Aorta (tissue), 5 donors: ENCODE measurements at regions not wholly inside any gene's neighbourhood (a gene's known extent, or its start where the extent isn't known, plus 50 kb on each side); places are given as distances from the start of the nearest gene placed in this dataset.
"Not testable (repeated sequence)": the region's sequence is repeated elsewhere in the genome, so short reads cannot be mapped to it uniquely, and the experiment has no call there.

ENCODE experiments used
- ATAC-seq: fragments of 200-7000 bp; cut with Tn5 transposase; one replicate; pipeline ENCODE4 v1.9.1; 2022; ENCODE audit warnings: moderate library complexity; ENCODE audit not compliant: low FRiP score
- DNase-seq, 2 donors: peaks; one replicate each; pipeline ENCODE4 v3.0.0-alpha.2; 2020
- H3K27ac ChIP-seq, 2 donors: one replicate each; pipeline ENCODE4 v1.5.1; 2013; ENCODE audit warnings: low read length in 2 of 2, mild to moderate bottlenecking in 2 of 2, moderate library complexity in 2 of 2, control low read depth in 1 of 2, inconsistent platforms in 1 of 2, low read depth in 1 of 2
- H3K27me3 ChIP-seq, 2 donors: one replicate each; pipeline ENCODE4 v1.6.1; 2013; ENCODE audit warnings: control low read depth in 1 of 2, low read length in 1 of 2, mild to moderate bottlenecking in 1 of 2, moderate library complexity in 1 of 2; ENCODE audit not compliant: insufficient read depth in 2 of 2, control insufficient read depth in 1 of 2
- H3K36me3 ChIP-seq, 2 donors: one replicate each; pipeline ENCODE4 v1.6.1; 2013; ENCODE audit warnings: control low read depth in 1 of 2, low read length in 1 of 2, mild to moderate bottlenecking in 1 of 2; ENCODE audit not compliant: insufficient read depth in 2 of 2, control insufficient read depth in 1 of 2
- H3K4me1 ChIP-seq, 2 donors: one replicate each; pipeline ENCODE4 v1.6.1; 2013; ENCODE audit warnings: low read length in 2 of 2, control low read depth in 1 of 2, mild to moderate bottlenecking in 1 of 2, moderate library complexity in 1 of 2; ENCODE audit not compliant: insufficient read depth in 2 of 2, control insufficient read depth in 1 of 2
- H3K4me3 ChIP-seq, 2 donors: one replicate each; pipeline ENCODE4 v1.5.1; 2013; ENCODE audit warnings: low read length in 2 of 2, control low read depth in 1 of 2, mild to moderate bottlenecking in 1 of 2
- H3K9me3 ChIP-seq: one replicate; pipeline ENCODE4 v1.6.1; 2013; ENCODE audit warnings: mild to moderate bottlenecking, low read length; ENCODE audit not compliant: control insufficient read depth
- WGBS, 2 donors: extraction: QIAGEN DNeasy Blood & Tissue Kit; methylation state at CpG; one replicate each; pipeline ENCODE4 v1.1.7; 2013; 5-methylcytosine and 5-hydroxymethylcytosine counted together
- intact Hi-C, 2 donors: fragments of 100-400 bp; cut with DNase I; formaldehyde crosslinking; loops; one replicate each; pipeline versions ENCODE4 v1.14.2 to v1.15.0; 2022
- donor health status: healthy with polysubstance abuse.
- donor health status: Bipolar disorder and iron deficiency.
- donor health status: DM: no; HTN: no; CAD: no.
- donor health status: DM: no; HTN: no; CAD: no.
- donor health status: DM: yes; HTN: yes; CAD: no.

DNA sequence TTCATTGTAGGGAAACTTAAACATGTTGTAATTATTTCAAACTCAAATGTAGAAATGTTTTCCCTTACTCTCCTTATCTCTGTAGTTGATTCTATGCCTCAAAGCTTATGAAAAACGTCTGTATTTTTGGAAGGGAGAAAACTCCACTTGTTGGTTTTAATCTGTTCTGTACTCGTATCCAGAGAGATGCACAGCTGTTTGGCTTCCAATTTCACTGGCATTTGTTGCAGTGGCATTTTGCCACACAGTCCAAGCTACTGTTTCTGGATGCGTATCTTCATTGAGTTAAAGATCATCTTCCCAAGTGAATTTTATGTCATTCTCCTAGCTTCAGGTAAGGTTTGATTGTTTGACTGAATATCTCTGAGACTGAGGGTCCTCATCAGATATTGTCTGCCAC is 481.4 kb downstream of the TRHDE start:
- Histone ChIP-seq H3K4me3 (no peak overlapping the region), H3K9me3 (peaks cover 8% of the 10 kb centered on the region), H3K36me3 (no peaks in the 10 kb centered on the region), H3K27ac (no peak overlapping the region), H3K27me3 (no peaks in the 10 kb centered on the region), H3K4me1 (no peaks in the 10 kb centered on the region)
- 12 to 19% methylated on average over 3 of the region's 3 CpGs for WGBS, 2 donors
- ATAC-seq: no peak
- DNase-seq: no peak
- intact Hi-C loops: no loop called here

DNA sequence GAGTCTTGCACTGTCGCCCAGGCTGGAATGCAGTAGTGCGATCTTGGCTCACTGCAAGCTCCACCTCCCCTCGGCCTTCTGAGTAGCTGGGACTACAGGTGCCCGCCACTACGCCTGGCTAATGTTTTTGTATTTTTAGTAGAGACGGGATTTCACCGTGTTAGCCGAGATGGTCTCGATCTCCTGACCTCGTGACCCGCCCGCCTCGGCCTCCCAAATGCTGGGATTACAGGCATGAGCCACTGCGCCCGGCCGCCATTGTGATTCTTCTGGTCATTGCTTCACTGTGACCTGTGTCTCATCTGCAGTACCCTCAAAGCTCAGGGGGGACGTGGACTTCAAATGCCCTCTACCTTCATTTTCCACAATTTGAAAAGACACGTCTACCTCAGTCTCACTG is 481.9 kb downstream of the TRHDE start:
- H3K27ac ChIP-seq, H3K9me3 ChIP-seq, ATAC-seq, H3K27me3 ChIP-seq, H3K4me1 ChIP-seq, DNase-seq, intact Hi-C loops, H3K36me3 ChIP-seq, H3K4me3 ChIP-seq: not testable (repeated sequence)
- 87 to 91% methylated on average over 18 of the region's 18 CpGs for WGBS, 2 donors

DNA sequence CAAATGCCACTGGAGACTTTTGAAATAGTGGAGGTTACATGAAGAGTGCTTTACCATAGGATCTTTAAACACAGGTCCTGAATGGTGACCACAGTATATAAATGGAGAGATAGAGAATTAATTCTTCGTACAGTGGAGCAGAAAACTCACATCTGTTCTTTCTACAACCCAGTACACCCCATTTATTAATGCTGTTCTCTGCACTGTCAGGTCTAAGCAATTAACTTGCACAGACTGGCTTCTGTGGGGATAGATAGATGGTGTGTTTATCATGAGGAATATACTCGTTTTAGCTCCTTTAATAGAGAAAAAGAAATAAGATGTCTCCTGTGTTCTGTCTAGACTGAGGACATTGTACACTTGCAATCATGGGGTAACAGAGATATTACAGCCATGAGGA is 494.3 kb downstream of the TRHDE start:
- Histone ChIP-seq H3K36me3 (no peaks in the 10 kb centered on the region), H3K9me3 (no peaks in the 10 kb centered on the region), H3K4me3 (no peak overlapping the region), H3K27ac (no peak overlapping the region), H3K27me3 (no peaks in the 10 kb centered on the region), H3K4me1 (no peaks in the 10 kb centered on the region)
- intact Hi-C loops: no loop called here
- 58 to 67% methylated on average over 2 of the region's 2 CpGs for WGBS, 2 donors
- ATAC-seq (no peak), DNase-seq (no peak)

DNA sequence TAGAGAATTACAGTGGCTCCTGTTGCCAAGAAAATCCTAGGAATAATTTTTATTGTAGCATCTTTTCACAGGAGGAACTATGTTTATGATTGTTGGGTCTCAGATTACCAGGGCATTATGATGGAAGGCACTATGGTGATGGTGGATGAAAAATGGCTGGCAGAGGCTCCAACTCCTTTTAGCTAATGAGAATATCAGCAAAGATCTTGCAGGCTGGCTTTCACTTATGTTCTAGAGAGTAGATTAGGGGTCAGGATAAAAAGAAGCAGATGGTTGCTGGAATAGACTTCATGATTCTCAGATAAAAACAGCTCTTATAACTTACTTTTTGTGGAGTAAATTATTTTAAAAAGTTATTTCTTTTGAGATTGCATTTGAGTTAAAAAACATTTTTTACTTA is 501.9 kb downstream of the TRHDE start:
- no peaks in the 10 kb centered on the region for H3K27me3 ChIP-seq
- H3K4me3 ChIP-seq: no peak overlapping the region
- H3K36me3 ChIP-seq: no peaks in the 10 kb centered on the region
- H3K4me1 ChIP-seq: no peaks in the 10 kb centered on the region
- DNase-seq (no peak), ATAC-seq (no peak)
- H3K27ac ChIP-seq: no peak overlapping the region
- H3K9me3 ChIP-seq: no peaks in the 10 kb centered on the region
- intact Hi-C loops: no loop called here

DNA sequence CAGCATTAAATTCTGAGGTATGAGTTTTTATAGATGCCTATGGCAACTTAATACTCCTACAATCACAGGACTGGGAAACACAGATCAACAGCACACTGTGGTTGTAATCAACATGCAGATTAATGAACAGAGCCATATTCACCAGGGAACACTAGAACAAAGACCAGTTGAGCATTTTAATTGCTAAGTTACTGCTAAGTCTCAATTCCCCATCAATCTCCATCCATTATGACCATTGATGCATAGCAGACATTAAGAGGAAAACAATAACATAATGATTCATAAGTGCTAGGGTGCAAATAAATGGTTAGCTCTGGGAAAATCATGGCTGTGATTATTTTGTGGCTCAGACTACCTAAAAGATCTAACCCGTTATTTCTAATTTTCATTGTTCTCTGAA is 505.6 kb downstream of the TRHDE start:
- H3K4me3 ChIP-seq: no peak overlapping the region
- intact Hi-C loops: no loop called here
- no peaks in the 10 kb centered on the region for H3K27me3 ChIP-seq
- no peak for ATAC-seq
- H3K36me3 ChIP-seq: no peaks in the 10 kb centered on the region
- H3K9me3 ChIP-seq: no peaks in the 10 kb centered on the region
- DNase-seq: no peak
- 75 to 87% methylated on average over 1 of the region's 1 CpG for WGBS, 2 donors
- H3K27ac ChIP-seq: no peak overlapping the region
- H3K4me1 ChIP-seq: no peaks in the 10 kb centered on the region

DNA sequence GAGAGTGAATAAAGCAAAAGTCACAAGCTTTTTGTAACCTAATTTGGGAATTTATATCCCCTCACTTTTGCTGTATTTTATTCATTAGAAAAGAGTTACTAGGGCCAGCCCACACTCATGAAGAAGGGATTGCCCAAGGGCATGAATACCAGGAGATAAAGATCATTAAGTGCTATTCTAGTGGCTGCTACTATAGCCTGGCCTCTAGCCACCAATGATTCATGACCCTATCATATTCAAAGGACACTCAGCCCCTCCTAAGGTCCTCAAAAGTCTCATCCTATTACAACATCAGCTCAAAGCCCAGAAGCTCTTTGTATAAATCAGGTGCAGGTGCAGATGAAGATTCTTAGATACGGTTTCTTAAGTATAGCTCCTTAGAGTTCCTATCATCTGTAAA is 518.1 kb downstream of the TRHDE start:
- H3K36me3 ChIP-seq: no peaks in the 10 kb centered on the region
- H3K27ac ChIP-seq: no peak overlapping the region
- WGBS, 2 donors: 88 to 91% methylated on average over 1 of the region's 1 CpG
- no peak for DNase-seq
- H3K4me1 ChIP-seq: no peaks in the 10 kb centered on the region
- intact Hi-C loops: no loop called here
- H3K4me3 ChIP-seq: no peak overlapping the region
- no peak for ATAC-seq
- no peaks in the 10 kb centered on the region for H3K9me3 ChIP-seq
- no peaks in the 10 kb centered on the region for H3K27me3 ChIP-seq

DNA sequence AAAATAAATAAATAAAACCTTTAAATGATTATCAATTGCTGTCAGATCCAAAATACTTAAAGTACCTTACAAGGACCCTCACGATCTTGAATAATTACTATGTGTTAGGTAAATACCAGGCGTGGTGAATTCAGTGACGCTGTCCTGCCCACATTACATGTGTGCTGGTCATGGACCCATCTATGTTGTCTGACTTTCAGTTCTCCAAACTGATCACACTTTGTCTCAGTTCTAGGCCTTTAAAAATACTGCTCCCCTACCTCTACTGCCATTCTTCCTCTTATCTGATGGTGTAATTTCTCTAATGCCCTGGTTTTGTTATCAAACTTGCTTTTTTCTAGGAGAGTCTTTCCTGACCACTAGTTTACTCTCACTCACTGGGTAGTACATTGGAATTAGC is 520.7 kb downstream of the TRHDE start:
- ATAC-seq (no peak), DNase-seq (no peak)
- H3K36me3 ChIP-seq: no peaks in the 10 kb centered on the region
- WGBS, 2 donors: 89 to 96% methylated on average over 3 of the region's 3 CpGs
- H3K4me1 ChIP-seq: no peaks in the 10 kb centered on the region
- H3K4me3 ChIP-seq: no peak overlapping the region
- intact Hi-C loops: no loop called here
- no peaks in the 10 kb centered on the region for H3K27me3 ChIP-seq
- H3K9me3 ChIP-seq: no peaks in the 10 kb centered on the region
- H3K27ac ChIP-seq: no peak overlapping the region

DNA sequence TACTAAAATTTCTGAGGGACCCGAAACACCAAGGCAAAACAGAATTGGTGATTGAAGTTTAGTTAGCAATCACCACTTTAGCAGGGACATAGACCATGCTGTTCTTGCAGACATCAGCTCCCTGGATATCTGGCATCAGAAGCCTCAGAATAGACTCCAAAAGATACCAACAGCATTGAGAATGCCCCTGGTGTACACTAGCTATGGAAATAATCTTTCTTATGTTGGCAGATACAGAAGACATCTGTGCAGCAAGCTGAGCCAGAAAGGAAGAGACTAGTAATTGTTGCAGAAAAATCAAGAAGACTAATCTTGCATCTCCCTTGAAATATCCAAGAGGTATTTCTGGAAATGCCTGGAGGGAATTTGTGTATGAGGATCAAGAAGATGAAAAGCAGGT is 521.6 kb downstream of the TRHDE start:
- H3K4me3 ChIP-seq: no peak overlapping the region
- no peaks in the 10 kb centered on the region for H3K4me1 ChIP-seq
- H3K27me3 ChIP-seq: no peaks in the 10 kb centered on the region
- intact Hi-C loops: no loop called here
- no peak for DNase-seq
- no peaks in the 10 kb centered on the region for H3K36me3 ChIP-seq
- ATAC-seq: no peak
- no peak overlapping the region for H3K27ac ChIP-seq
- 83 to 93% methylated on average over 1 of the region's 1 CpG for WGBS, 2 donors
- no peaks in the 10 kb centered on the region for H3K9me3 ChIP-seq

DNA sequence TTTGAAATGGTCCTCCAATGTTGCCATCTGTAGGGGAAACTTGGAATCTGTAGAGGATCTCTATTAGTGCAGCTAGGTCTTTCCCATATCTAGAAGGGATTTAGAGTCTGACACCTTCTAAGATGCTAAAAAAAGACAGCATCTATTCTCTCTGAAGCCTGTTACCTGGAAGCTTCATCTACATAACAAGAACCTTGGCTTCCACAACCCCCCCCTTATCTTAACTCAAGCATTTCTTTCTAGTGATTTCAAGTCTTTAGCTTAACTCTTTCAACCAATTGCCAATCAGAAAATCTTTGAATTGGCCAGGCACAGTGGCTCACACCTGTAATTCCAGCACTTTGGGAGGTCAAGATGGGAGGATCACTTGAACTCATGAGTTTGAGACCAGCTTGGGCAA is 543.3 kb downstream of the TRHDE start:
- intact Hi-C loops: no loop called here
- Histone ChIP-seq H3K4me3 (no peak overlapping the region), H3K4me1 (no peaks in the 10 kb centered on the region), H3K9me3 (peaks cover 3% of the 10 kb centered on the region), H3K36me3 (no peaks in the 10 kb centered on the region), H3K27ac (no peak overlapping the region), H3K27me3 (no peaks in the 10 kb centered on the region)
- ATAC-seq (no peak), DNase-seq (no peak)
